PC-9 (cell line): ENCODE measurements at regions not wholly inside any gene's neighbourhood (a gene's known extent, or its start where the extent isn't known, plus 50 kb on each side); places are given as distances from the start of the nearest gene placed in this dataset.

Experiments used
- BruUV-seq: library from RNA; stranded (reverse); fragments of 400-500 nt; replicated peaks from 2 replicates; lab custom pipeline; 2021; lab: Mats Ljungman, UMichigan
- CTCF ChIA-PET: fragments of 300-600 bp; sonication (Branson Sonifier 250); formaldehyde crosslinking; loops from one replicate; lab custom pipeline; 2022; ENCODE audit warnings: antibody characterized with exemption; lab: Charles Lee
- POLR2A ChIA-PET: fragments of 300-600 bp; sonication (Branson Sonifier 250); formaldehyde crosslinking; loops from one replicate; lab custom pipeline; 2022; ENCODE audit warnings: antibody characterized with exemption; ENCODE audit not compliant: unreplicated experiment; lab: Charles Lee
- DNase-seq, 2 experiments: peaks; one replicate each; pipeline versions ENCODE4 v3.0.0 to v3.0.0-alpha.2; 2015 to 2022; ENCODE audit warnings: mixed read lengths in 1 of 2
- H2AFZ ChIP-seq: fragments of 200-600 bp; sonication (generic); 2 replicates; pipeline ENCODE4 v1.8.1; 2017; ENCODE audit warnings: antibody characterized with exemption
- H3F3A ChIP-seq: fragments of 200-600 bp; sonication (generic); 2 replicates; pipeline ENCODE4 v1.8.1; 2017; ENCODE audit warnings: antibody characterized with exemption, mild to moderate bottlenecking, low read depth; ENCODE audit not compliant: insufficient read depth
- H3K27ac ChIP-seq: fragments of 200-600 bp; sonication (generic); 2 replicates; pipeline ENCODE4 v1.6.1; 2016; ENCODE audit warnings: mixed run types
- H3K27me3 ChIP-seq: fragments of 200-600 bp; sonication (generic); 2 replicates; pipeline ENCODE4 v1.6.1; 2016; ENCODE audit warnings: low read depth, mixed run types; ENCODE audit not compliant: insufficient read depth
- H3K36me3 ChIP-seq: fragments of 200-600 bp; sonication (generic); 2 replicates; pipeline ENCODE4 v1.6.1; 2016; ENCODE audit warnings: low read depth, mixed run types
- H3K4me1 ChIP-seq: fragments of 200-600 bp; sonication (generic); replicated peaks from 2 replicates; pipeline ENCODE4 v1.6.1; 2016; ENCODE audit warnings: mixed run types; ENCODE audit not compliant: insufficient read depth
- H3K4me2 ChIP-seq: fragments of 200-600 bp; sonication (generic); 2 replicates; pipeline ENCODE4 v1.6.1; 2017; ENCODE audit warnings: mixed run types
- H3K4me3 ChIP-seq: fragments of 200-600 bp; sonication (generic); 2 replicates; pipeline ENCODE4 v1.6.1; 2016; ENCODE audit warnings: mixed run types
- H3K79me2 ChIP-seq: fragments of 200-600 bp; sonication (generic); 2 replicates; pipeline ENCODE4 v1.6.1; 2017; ENCODE audit warnings: low read depth, mixed run types
- H3K9me2 ChIP-seq: fragments of 200-600 bp; sonication (generic); 2 replicates; pipeline ENCODE4 v1.8.1; 2017; ENCODE audit warnings: mild to moderate bottlenecking; ENCODE audit not compliant: insufficient read depth
- H3K9me3 ChIP-seq: fragments of 200-600 bp; sonication (generic); 2 replicates; pipeline ENCODE4 v1.8.1; 2016; ENCODE audit warnings: low read depth; ENCODE audit not compliant: insufficient read depth
- H4K20me1 ChIP-seq: fragments of 200-600 bp; sonication (generic); 2 replicates; pipeline ENCODE4 v1.8.1; 2017; ENCODE audit not compliant: insufficient read depth
- CTCF ChIP-seq: fragments of 200-600 bp; sonication (generic); conservative IDR thresholded peaks from 2 replicates; pipeline ENCODE4 v1.6.1; 2017; ENCODE audit warnings: mixed run types, antibody characterized with exemption, mild to moderate bottlenecking, moderate library complexity
- EZH2 ChIP-seq: fragments of 200-600 bp; sonication (generic); IDR thresholded peaks from 2 replicates; pipeline ENCODE4 v1.8.0; 2017; ENCODE audit warnings: antibody characterized with exemption, low read depth
- intact Hi-C: fragments of 100-400 bp; cut with micrococcal nuclease; formaldehyde crosslinking; loops from one replicate; pipeline ENCODE4 v1.10.0; 2022; ENCODE audit not compliant: unreplicated experiment

- Histone ChIP-seq H3K4me3 (no peak overlapping the region), H3K9me2 (no peaks in the 10 kb centered on the region), H3K9me3 (no peaks in the 10 kb centered on the region), H4K20me1 (no peaks in the 10 kb centered on the region), H3K79me2 (no peaks in the 10 kb centered on the region), H3K36me3 (no peaks in the 10 kb centered on the region), H3K4me1 (no peaks in the 10 kb centered on the region), H3F3A (no peaks in the 10 kb centered on the region), H3K27me3 (no peaks in the 10 kb centered on the region), H3K27ac (no peak overlapping the region), H2AFZ (no peak overlapping the region), H3K4me2 (no peak overlapping the region)
- ChIA-PET POLR2A (no interaction called here), CTCF (no interaction called here)
- no peak for TF ChIP-seq CTCF
- TF ChIP-seq EZH2 = no peak
- no peak for DNase-seq
- intact Hi-C loops = no loop called here
- no TSS peak for BruUV-seq
These were observed 380.7 kb upstream of the PMFBP1 start for GRCh38 chr16:72552654-72553053.

GRCh38 chr16:72551649-72552048 lies 379.7 kb upstream of the PMFBP1 start:
- Histone ChIP-seq H3K36me3 (no peaks in the 10 kb centered on the region), H3K27ac (no peak overlapping the region), H3K4me2 (no peak overlapping the region), H3K4me1 (no peaks in the 10 kb centered on the region), H4K20me1 (no peaks in the 10 kb centered on the region), H3K27me3 (no peaks in the 10 kb centered on the region), H3K4me3 (no peak overlapping the region), H3K9me3 (no peaks in the 10 kb centered on the region), H3K9me2 (no peaks in the 10 kb centered on the region), H3F3A (no peaks in the 10 kb centered on the region), H3K79me2 (no peaks in the 10 kb centered on the region), H2AFZ (no peak overlapping the region)
- TF ChIP-seq EZH2 (no peak), CTCF (no peak)
- ChIA-PET CTCF (no interaction called here), POLR2A (no interaction called here)
- intact Hi-C loops = no loop called here
- BruUV-seq = no TSS peak
- no peak for DNase-seq

- H3K9me3 ChIP-seq = no peaks in the 10 kb centered on the region
- no peak overlapping the region for H2AFZ ChIP-seq
- intact Hi-C loops = no loop called here
- H3F3A ChIP-seq = no peaks in the 10 kb centered on the region
- CTCF ChIA-PET = no interaction called here
- no peaks in the 10 kb centered on the region for H3K36me3 ChIP-seq
- H3K79me2 ChIP-seq = no peaks in the 10 kb centered on the region
- H3K27me3 ChIP-seq = no peaks in the 10 kb centered on the region
- no peaks in the 10 kb centered on the region for H3K4me1 ChIP-seq
- H3K27ac ChIP-seq = no peak overlapping the region
- H3K4me3 ChIP-seq = no peak overlapping the region
- DNase-seq = no peak
- POLR2A ChIA-PET = no interaction called here
- no TSS peak for BruUV-seq
- H4K20me1 ChIP-seq = no peaks in the 10 kb centered on the region
- no peak overlapping the region for H3K4me2 ChIP-seq
- no peaks in the 10 kb centered on the region for H3K9me2 ChIP-seq
- TF ChIP-seq EZH2 (no peak), CTCF (no peak)
These were observed 377.9 kb upstream of the PMFBP1 start for GRCh38 chr16:72549878-72550277.
